GM20000 (cell line): ENCODE measurements at regions not wholly inside any gene's neighbourhood (a gene's known extent, or its start where the extent isn't known, plus 50 kb on each side); places are given as distances from the start of the nearest gene placed in this dataset.

Experiments used
- DNase-seq: peaks from one replicate; pipeline ENCODE4 v3.0.0; 2012; ENCODE audit warnings: low spot score
- TF ChIP-seq, protein P1 (sequence below): IDR thresholded peaks from 2 replicates; pipeline ENCODE4 v1.5.1; 2012; ENCODE audit warnings: mild to moderate bottlenecking, control low read depth; ENCODE audit errors: extremely low read depth, missing control alignments

DNA sequence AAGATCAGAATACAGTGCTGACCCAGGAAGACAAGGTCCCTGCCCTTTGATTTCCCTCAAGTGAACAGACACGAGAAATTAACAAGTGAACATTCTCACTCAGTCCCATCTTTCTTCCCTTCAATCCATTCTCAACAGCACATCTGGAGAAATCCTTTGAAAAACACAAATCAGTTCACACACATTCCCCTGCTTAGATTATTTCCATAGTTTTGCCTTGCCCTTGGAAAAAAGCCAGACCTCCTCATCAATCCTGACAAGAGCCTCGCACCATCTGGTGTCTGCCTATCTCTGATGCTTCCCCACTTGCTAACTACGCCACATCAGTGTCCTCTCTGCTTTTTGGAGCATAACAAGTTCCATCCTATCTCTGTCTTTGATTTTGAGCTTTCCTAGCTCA lies 94.4 kb upstream of the KIAA1217 start:
- TF ChIP-seq, protein P1, sequence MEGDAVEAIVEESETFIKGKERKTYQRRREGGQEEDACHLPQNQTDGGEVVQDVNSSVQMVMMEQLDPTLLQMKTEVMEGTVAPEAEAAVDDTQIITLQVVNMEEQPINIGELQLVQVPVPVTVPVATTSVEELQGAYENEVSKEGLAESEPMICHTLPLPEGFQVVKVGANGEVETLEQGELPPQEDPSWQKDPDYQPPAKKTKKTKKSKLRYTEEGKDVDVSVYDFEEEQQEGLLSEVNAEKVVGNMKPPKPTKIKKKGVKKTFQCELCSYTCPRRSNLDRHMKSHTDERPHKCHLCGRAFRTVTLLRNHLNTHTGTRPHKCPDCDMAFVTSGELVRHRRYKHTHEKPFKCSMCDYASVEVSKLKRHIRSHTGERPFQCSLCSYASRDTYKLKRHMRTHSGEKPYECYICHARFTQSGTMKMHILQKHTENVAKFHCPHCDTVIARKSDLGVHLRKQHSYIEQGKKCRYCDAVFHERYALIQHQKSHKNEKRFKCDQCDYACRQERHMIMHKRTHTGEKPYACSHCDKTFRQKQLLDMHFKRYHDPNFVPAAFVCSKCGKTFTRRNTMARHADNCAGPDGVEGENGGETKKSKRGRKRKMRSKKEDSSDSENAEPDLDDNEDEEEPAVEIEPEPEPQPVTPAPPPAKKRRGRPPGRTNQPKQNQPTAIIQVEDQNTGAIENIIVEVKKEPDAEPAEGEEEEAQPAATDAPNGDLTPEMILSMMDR = no peak
- DNase-seq = no peak

DNA sequence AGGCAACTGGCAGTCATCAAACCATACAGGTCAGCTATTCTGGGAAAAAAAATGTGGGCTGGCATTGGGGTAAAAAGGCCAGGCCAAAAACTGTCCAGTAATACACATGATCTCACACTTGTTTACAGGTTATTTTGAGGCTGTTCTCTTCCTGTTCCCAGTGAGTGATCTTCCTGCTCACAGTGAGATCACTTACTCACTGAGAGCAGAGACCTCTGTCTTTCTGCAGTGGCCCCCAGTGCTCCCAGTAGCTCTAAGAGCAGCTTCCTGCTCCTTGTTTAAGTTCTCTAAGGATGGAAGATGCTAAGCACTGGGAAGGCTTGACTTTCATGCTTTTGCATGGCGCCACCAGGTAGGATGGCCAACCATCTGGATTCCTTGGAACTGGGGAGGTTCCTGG lies 93.5 kb upstream of the KIAA1217 start:
- no peak for DNase-seq
- TF ChIP-seq, protein P1 = no peak

DNA sequence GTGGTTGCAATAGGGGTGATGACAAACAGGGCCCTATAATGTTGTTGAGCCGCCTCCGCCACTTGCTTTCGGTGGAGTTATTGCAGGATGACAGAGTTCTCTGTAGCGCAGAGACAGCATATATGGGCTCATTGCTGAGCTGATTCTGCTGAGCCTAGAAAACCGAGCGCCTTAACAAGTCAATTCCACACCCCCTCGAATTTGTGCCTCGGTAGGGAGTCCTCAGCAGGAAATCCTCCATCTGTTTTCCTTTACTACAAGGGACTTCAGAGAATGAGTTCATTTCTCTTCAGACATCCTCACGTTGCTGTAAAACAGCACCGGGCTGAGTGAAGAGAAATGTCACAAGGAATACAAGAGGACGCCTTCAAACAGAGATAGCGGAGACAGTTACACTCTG lies 90.7 kb upstream of the KIAA1217 start:
- no peak for DNase-seq
- TF ChIP-seq, protein P1 = no peak

DNA sequence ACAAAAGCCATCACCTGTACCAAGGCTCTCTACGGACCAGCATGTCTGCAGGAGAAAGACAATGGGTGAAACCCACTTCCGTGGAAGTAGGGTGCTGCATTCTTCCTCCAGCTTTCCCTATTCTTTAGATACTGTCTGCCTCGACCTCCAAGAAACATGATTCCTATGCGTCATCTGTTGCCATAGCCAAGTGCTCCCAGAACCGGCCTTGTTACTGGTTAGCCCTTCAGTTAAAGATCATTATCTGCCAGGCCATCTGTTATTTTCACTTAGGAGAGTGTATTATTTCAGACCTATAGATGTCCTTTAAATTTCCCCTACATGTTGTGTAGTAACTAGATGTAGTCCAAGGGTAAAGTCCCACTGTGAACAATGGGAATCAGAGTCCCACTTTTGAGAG lies 89.0 kb upstream of the KIAA1217 start:
- TF ChIP-seq, protein P1 = no peak

DNA sequence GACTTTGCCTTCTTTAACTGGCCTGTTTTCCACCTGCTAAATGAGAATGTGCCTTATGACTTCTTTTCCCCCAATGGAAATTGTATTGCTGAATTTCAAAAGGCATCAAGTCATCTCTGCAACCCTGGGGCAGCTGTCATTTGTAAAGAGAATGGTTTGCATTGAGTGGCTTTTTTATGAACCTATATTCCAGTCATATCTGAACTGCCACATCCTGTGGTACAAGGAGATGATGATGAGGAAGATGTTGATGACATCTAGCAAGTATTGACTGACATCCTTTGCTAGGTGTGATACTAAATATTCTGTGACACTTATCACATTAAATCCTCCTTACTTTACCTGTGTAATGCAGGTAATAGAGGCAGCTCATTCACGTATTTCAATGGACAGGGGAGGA lies 88.3 kb upstream of the KIAA1217 start:
- no peak for DNase-seq
- TF ChIP-seq, protein P1 = no peak

More for the DNA sequence above, 89.0 kb upstream of the KIAA1217 start:
- no peak for DNase-seq

DNA sequence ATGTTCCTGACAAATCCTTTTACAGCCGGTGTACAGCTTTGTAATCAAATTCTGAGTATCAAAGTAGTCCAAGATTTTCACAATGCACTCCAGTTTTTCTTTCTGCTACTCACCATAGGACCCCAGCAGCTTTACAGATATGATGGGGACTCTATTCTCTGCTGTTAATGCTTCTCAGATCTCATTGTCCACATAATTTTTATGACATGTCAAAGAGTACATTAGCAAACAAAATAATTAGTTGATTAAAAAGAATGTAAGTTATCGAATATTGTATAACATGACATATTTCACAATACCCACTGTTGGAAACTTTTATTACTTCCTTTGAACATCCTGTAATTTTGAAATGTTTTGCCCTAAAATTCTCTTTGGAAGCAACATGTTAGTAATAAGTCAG lies 81.4 kb upstream of the KIAA1217 start:
- TF ChIP-seq, protein P1 = no peak
- DNase-seq = no peak

DNA sequence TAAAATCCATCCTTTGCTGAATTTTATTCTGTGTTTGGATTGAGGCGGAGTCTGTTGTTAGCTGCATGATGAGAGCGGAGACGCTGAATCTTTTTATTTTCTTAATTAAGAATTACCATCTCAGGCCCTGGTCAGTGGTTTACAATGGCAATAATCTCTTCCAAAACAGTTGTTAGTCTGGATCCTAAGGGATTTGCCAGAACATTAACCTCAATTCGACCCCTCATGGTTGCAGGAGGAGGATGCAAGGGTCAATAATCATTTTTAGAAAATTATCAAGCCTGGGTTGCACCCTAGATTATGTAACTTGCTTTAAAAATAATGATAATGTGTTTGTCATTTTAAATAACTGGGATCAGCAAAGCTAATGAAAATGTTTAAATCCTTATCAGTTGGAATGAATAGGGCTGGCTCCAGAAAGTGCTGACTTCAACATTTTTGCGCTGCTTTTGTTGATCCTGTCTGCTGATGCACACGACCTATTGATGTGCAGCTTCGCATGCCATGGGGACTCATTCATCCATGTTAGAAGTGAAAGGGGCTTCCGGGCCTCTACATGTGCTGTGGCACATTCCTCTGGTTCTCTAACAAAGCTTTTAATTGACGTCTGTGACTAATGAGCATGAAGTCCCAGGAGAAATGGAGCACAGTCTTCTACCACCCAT lies 80.7 kb upstream of the KIAA1217 start:
- TF ChIP-seq, protein P1 = no peak
- no peak for DNase-seq
